ENCODE measurements at regions not wholly inside any gene's neighbourhood (a gene's known extent, or its start where the extent isn't known, plus 50 kb on each side); places are given as distances from the start of the nearest gene placed in this dataset.

DNA sequence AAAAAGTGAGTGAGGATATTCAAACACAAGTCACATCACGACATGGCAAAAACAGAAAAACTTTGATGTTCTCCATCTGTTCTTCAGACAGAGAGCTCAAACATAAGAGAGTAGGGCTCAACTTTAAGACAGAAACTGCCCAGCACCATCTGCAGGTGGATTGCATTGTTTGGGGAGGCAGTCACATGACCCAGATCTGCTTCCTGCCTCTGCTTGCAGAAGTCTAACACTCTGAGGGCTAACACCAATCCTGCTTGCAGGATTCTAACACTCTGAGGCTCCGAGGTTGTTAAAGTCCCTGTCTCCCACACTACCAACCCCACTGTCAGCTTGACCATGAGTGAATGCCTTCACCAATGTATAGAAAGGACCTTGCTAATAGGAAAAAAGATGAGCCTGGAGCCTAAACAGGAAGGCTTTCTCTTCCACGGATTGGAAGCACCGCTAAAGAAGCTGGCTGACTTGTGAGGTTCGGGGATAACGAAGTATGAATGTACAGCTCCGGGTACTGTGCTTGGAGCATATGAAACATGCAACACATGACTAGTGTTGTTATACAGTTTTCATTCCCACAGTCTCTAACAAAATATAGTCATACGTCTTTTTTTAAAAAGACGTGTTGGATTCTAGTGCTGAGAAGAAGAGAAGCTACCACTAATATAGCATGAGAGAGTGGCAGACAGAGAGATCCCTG is 176.6 kb upstream of the CREB1 start:
- Mint-ChIP-seq H3K4me3 (no peak overlapping the region), H3K9me3 (no peaks in the 10 kb centered on the region), H3K27me3 (ENCODE audit: low read depth in 2 of 2) (peaks cover 2 to 11% of the 10 kb centered on the region in 2 donors), H3K27ac (no peak overlapping the region), H3K36me3 (no peaks in the 10 kb centered on the region), H3K4me1 (peaks cover 10% of the 10 kb centered on the region in 2 donors)
- H3K27ac ChIP-seq (ENCODE audit: low read length), result no peak overlapping the region
- TF ChIP-seq, protein P1, sequence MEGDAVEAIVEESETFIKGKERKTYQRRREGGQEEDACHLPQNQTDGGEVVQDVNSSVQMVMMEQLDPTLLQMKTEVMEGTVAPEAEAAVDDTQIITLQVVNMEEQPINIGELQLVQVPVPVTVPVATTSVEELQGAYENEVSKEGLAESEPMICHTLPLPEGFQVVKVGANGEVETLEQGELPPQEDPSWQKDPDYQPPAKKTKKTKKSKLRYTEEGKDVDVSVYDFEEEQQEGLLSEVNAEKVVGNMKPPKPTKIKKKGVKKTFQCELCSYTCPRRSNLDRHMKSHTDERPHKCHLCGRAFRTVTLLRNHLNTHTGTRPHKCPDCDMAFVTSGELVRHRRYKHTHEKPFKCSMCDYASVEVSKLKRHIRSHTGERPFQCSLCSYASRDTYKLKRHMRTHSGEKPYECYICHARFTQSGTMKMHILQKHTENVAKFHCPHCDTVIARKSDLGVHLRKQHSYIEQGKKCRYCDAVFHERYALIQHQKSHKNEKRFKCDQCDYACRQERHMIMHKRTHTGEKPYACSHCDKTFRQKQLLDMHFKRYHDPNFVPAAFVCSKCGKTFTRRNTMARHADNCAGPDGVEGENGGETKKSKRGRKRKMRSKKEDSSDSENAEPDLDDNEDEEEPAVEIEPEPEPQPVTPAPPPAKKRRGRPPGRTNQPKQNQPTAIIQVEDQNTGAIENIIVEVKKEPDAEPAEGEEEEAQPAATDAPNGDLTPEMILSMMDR (IDR thresholded peaks at IDR 0.05), result no peak
- ATAC-seq (peak; percentile 54 to 78 (median 67)), DNase-seq (peak in 1 of 2 donors; percentile 52)
- H3K9me3 ChIP-seq (ENCODE audit: control insufficient read depth, insufficient read depth, low read length), result no peaks in the 10 kb centered on the region
- no peaks in the 10 kb centered on the region for H3K27me3 ChIP-seq (ENCODE audit: control insufficient read depth, insufficient read depth, low read length)
- peaks cover 8% of the 10 kb centered on the region for H3K4me1 ChIP-seq (ENCODE audit: control insufficient read depth, insufficient read depth, low read length)
- no peaks in the 10 kb centered on the region for H3K36me3 ChIP-seq (ENCODE audit: control insufficient read depth, insufficient read depth, low read length)
- 84% methylated on average over 8 of the region's 9 CpGs for WGBS (ENCODE audit: insufficient coverage)
- intact Hi-C loops (cut with micrococcal nuclease), result loop anchor here (10.0 kb wide), 1 partner anchor 548 kb away; no protein-coding TSS in a partner anchor
- no peak overlapping the region for H3K4me3 ChIP-seq (ENCODE audit: low read length)

GRCh38 chr2:207353836-207354235 is 175.9 kb upstream of the CREB1 start:
- intact Hi-C loops (cut with micrococcal nuclease), result loop anchor here (10.0 kb wide), 1 partner anchor 549 kb away; no protein-coding TSS in a partner anchor
- WGBS (ENCODE audit: insufficient coverage), result 100% methylated on average over 1 of the region's 1 CpG
- ATAC-seq (no peak), DNase-seq (no peak)
- TF ChIP-seq, protein P1 (IDR thresholded peaks at IDR 0.05), result no peak
- no peaks in the 10 kb centered on the region for H3K9me3 ChIP-seq (ENCODE audit: control insufficient read depth, insufficient read depth, low read length)
- H3K4me1 Mint-ChIP-seq, result peaks cover 10% of the 10 kb centered on the region in 2 donors
- H3K4me1 ChIP-seq (ENCODE audit: control insufficient read depth, insufficient read depth, low read length), result peaks cover 8% of the 10 kb centered on the region
- H3K27me3 Mint-ChIP-seq (ENCODE audit: low read depth in 2 of 2), result peaks cover 2 to 11% of the 10 kb centered on the region in 2 donors
- no peaks in the 10 kb centered on the region for H3K9me3 Mint-ChIP-seq
- no peaks in the 10 kb centered on the region for H3K36me3 Mint-ChIP-seq
- no peaks in the 10 kb centered on the region for H3K27me3 ChIP-seq (ENCODE audit: control insufficient read depth, insufficient read depth, low read length)
- no peak overlapping the region for H3K4me3 ChIP-seq (ENCODE audit: low read length)
- H3K27ac Mint-ChIP-seq, result no peak overlapping the region
- H3K4me3 Mint-ChIP-seq, result no peak overlapping the region
- H3K36me3 ChIP-seq (ENCODE audit: control insufficient read depth, insufficient read depth, low read length), result no peaks in the 10 kb centered on the region
- no peak overlapping the region for H3K27ac ChIP-seq (ENCODE audit: low read length)

GRCh38 chr2:207354462-207354861 is 175.3 kb upstream of the CREB1 start:
- H3K4me1 Mint-ChIP-seq, result peaks cover 10% of the 10 kb centered on the region in 2 donors
- no peak overlapping the region for H3K4me3 Mint-ChIP-seq
- no peaks in the 10 kb centered on the region for H3K9me3 Mint-ChIP-seq
- H3K4me1 ChIP-seq (ENCODE audit: control insufficient read depth, insufficient read depth, low read length), result peaks cover 8% of the 10 kb centered on the region
- H3K27me3 Mint-ChIP-seq (ENCODE audit: low read depth in 2 of 2), result peaks cover 5 to 11% of the 10 kb centered on the region in 2 donors
- no peak overlapping the region for H3K27ac Mint-ChIP-seq
- intact Hi-C loops (cut with micrococcal nuclease), result loop anchor here (10.0 kb wide), 1 partner anchor 550 kb away; no protein-coding TSS in a partner anchor
- no peaks in the 10 kb centered on the region for H3K9me3 ChIP-seq (ENCODE audit: control insufficient read depth, insufficient read depth, low read length)
- ATAC-seq, result no peak
- TF ChIP-seq, protein P1 (IDR thresholded peaks at IDR 0.05), result no peak
- no peaks in the 10 kb centered on the region for H3K36me3 ChIP-seq (ENCODE audit: control insufficient read depth, insufficient read depth, low read length)
- no peaks in the 10 kb centered on the region for H3K27me3 ChIP-seq (ENCODE audit: control insufficient read depth, insufficient read depth, low read length)
- no peak overlapping the region for H3K27ac ChIP-seq (ENCODE audit: low read length)
- WGBS (ENCODE audit: insufficient coverage), result 79% methylated on average over 1 of the region's 1 CpG
- H3K36me3 Mint-ChIP-seq, result no peaks in the 10 kb centered on the region
- H3K4me3 ChIP-seq (ENCODE audit: low read length), result no peak overlapping the region
- no peak for DNase-seq

Measured in natural killer cell (primary cell).